GM23338 (cell line): ENCODE measurements at regions not wholly inside any gene's neighbourhood (a gene's known extent, or its start where the extent isn't known, plus 50 kb on each side); places are given as distances from the start of the nearest gene placed in this dataset.

Source experiments
- CREB1 ChIP-seq: fragments of 250-450 bp; sonication (Bioruptor Pico); IDR thresholded peaks from 2 replicates; pipeline ENCODE4 v1.5.0; 2020; ENCODE audit warnings: low read depth, mild to moderate bottlenecking, moderate library complexity
- CTCF ChIP-seq, 2 experiments: fragments of 200-600 bp in 1 of 2; sonication (generic) in 1 of 2; conservative IDR thresholded peaks; 2 replicates each; pipeline versions ENCODE4 v1.5.1 to v1.6.1; 2016 to 2017; ENCODE audit warnings: antibody characterized with exemption in 2 of 2, low read depth in 2 of 2, mild to moderate bottlenecking in 2 of 2, moderate library complexity in 1 of 2
- ETS1 ChIP-seq: IDR thresholded peaks from 2 replicates; pipeline ENCODE4 v1.6.1; 2016; ENCODE audit warnings: antibody characterized with exemption
- EZH2 ChIP-seq: fragments of 200-600 bp; sonication (generic); IDR thresholded peaks from one replicate; pipeline ENCODE4 v1.8.0; 2017; ENCODE audit warnings: antibody characterized with exemption, mild to moderate bottlenecking, low read depth; ENCODE audit not compliant: unreplicated experiment
- EZH2phosphoT487 ChIP-seq: fragments of 200-600 bp; sonication (generic); IDR thresholded peaks from one replicate; pipeline ENCODE4 v1.8.1; 2018; ENCODE audit warnings: antibody characterized with exemption; ENCODE audit not compliant: unreplicated experiment
- JUNB ChIP-seq: IDR thresholded peaks from one replicate; pipeline ENCODE4 v1.6.1; 2016; ENCODE audit warnings: antibody characterized with exemption; ENCODE audit not compliant: unreplicated experiment
- POLR2AphosphoS5 ChIP-seq: IDR thresholded peaks from 2 replicates; pipeline ENCODE4 v1.6.1; 2016; ENCODE audit warnings: antibody characterized with exemption, low read depth
- REST ChIP-seq: IDR thresholded peaks from one replicate; pipeline ENCODE4 v1.6.1; 2018; ENCODE audit warnings: antibody characterized with exemption; ENCODE audit not compliant: unreplicated experiment
- ZNF114 ChIP-seq: fragments of 250-450 bp; sonication (Bioruptor Pico); IDR thresholded peaks from 2 replicates; pipeline ENCODE4 v1.5.0; 2020; ENCODE audit warnings: mild to moderate bottlenecking, moderate library complexity
- ZNF331 ChIP-seq: fragments of 250-450 bp; sonication (Bioruptor Pico); IDR thresholded peaks from 2 replicates; pipeline ENCODE4 v1.5.0; 2020; ENCODE audit warnings: low read depth, mild to moderate bottlenecking, moderate library complexity
- ZNF462 ChIP-seq: fragments of 250-450 bp; sonication (Bioruptor Pico); IDR thresholded peaks from 2 replicates; pipeline ENCODE4 v1.5.0; 2020; ENCODE audit warnings: mild to moderate bottlenecking, moderate library complexity

GRCh38 chr14:59018460-59018859 lies 170.0 kb upstream of the DAAM1 start:
- TF ChIP-seq REST = no peak
- no peak for TF ChIP-seq EZH2phosphoT487
- TF ChIP-seq CTCF (conservative IDR thresholded peaks at IDR 0.05; ENCODE audit: low read depth in 2 of 2) = no peak
- TF ChIP-seq EZH2 = no peak
- TF ChIP-seq JUNB = no peak
- no peak for TF ChIP-seq ETS1
- no peak for TF ChIP-seq ZNF331
- TF ChIP-seq POLR2AphosphoS5 = no peak
- no peak for TF ChIP-seq CREB1 (CRISPR knock-in tag)
- no peak for TF ChIP-seq ZNF114 (CRISPR knock-in tag)
- no peak for TF ChIP-seq ZNF462
